Endothelial cell of umbilical vein (primary cell): ENCODE measurements at regions not wholly inside any gene's neighbourhood (a gene's known extent, or its start where the extent isn't known, plus 50 kb on each side); places are given as distances from the start of the nearest gene placed in this dataset.
A peak's percentile ranks its signal among the peaks of the same experiment; 100 is the strongest.

Source experiments
- BruUV-seq: library from RNA; stranded (reverse); fragments of 400-500 nt; replicated peaks from 2 replicates; lab custom pipeline; 2021; lab: Mats Ljungman, UMichigan
- CTCF ChIA-PET: fragments of 300-600, 350-600 bp; sonication (Branson Sonifier 250); formaldehyde crosslinking; loops from one replicate; lab custom pipeline; 2021; ENCODE audit warnings: antibody characterized with exemption, inconsistent platforms; lab: Charles Lee
- POLR2A ChIA-PET: fragments of 300-600, 350-600 bp; sonication (Branson Sonifier 250); formaldehyde crosslinking; loops from one replicate; lab custom pipeline; 2021; ENCODE audit warnings: antibody characterized with exemption, inconsistent platforms; lab: Charles Lee
- DNase-seq: peaks from one replicate; pipeline ENCODE4 v3.0.0-alpha.2; 2011; ENCODE audit warnings: low read depth, low spot score
- FAIRE-seq: peaks from 2 replicates; lab custom pipeline; 2011; peaks lifted over from hg19 to GRCh38; lab: Jason Lieb, UNC
- H2AFZ ChIP-seq: 2 replicates; pipeline ENCODE4 v1.6.0; 2012; ENCODE audit warnings: low read depth, low read length, control low read depth, inconsistent platforms
- H3K27ac ChIP-seq: 2 replicates; pipeline ENCODE4 v1.5.1; 2011; ENCODE audit warnings: low read depth, mild to moderate bottlenecking, control low read depth, low read length, moderate library complexity; ENCODE audit not compliant: insufficient read depth
- H3K27me3 ChIP-seq, 2 experiments: 2 replicates each; pipeline versions ENCODE4 v1.6.0 to v1.6.1; 2011; ENCODE audit warnings: low read length in 2 of 2, mixed read lengths in 1 of 2; ENCODE audit not compliant: control insufficient read depth in 2 of 2, insufficient read depth in 2 of 2
- H3K36me3 ChIP-seq, 2 experiments: 2 replicates in 1 of 2; 3 replicates in 1 of 2; pipeline ENCODE4 v1.5.1; 2011; ENCODE audit warnings: low read length in 2 of 2, mild to moderate bottlenecking in 1 of 2, moderate library complexity in 1 of 2; ENCODE audit not compliant: control insufficient read depth in 2 of 2, insufficient read depth in 2 of 2; ENCODE audit errors: extremely low read depth in 1 of 2
- H3K4me1 ChIP-seq: 3 replicates; pipeline ENCODE4 v1.5.1; 2011; ENCODE audit warnings: mild to moderate bottlenecking, low read length; ENCODE audit not compliant: control insufficient read depth, insufficient read depth; ENCODE audit errors: extremely low read depth
- H3K4me2 ChIP-seq: 2 replicates; pipeline ENCODE4 v1.6.1; 2011; ENCODE audit warnings: low read length, control low read depth, mixed read lengths; ENCODE audit not compliant: insufficient read depth
- H3K4me3 ChIP-seq, 3 experiments: fragments of 200-600 bp in 1 of 3; sonication (generic), shearing (Covaris generic) in 1 of 3; replicated peaks in 1 of 3; 2 replicates each; pipeline ENCODE4 v1.5.1; 2011 to 2016; ENCODE audit warnings: control low read depth in 3 of 3, low read length in 3 of 3, mild to moderate bottlenecking in 2 of 3, inconsistent platforms in 1 of 3, low read depth in 1 of 3, moderate library complexity in 1 of 3; ENCODE audit not compliant: insufficient read depth in 1 of 3
- H3K79me2 ChIP-seq: 2 replicates; pipeline ENCODE4 v1.6.0; 2012; ENCODE audit warnings: low read length, inconsistent platforms; ENCODE audit not compliant: control insufficient read depth, insufficient read depth
- H3K9ac ChIP-seq: replicated peaks from 2 replicates; pipeline ENCODE3; 2011; ENCODE audit warnings: low read length, control low read depth; ENCODE audit not compliant: insufficient read depth; ENCODE audit errors: extremely low read depth
- H3K9me1 ChIP-seq: replicated peaks from 3 replicates; pipeline ENCODE4 v1.6.0; 2011; ENCODE audit warnings: mild to moderate bottlenecking, low read length; ENCODE audit not compliant: control insufficient read depth, insufficient read depth; ENCODE audit errors: extremely low read depth
- H3K9me3 ChIP-seq: replicated peaks from 2 replicates; pipeline ENCODE4 v1.5.1; 2012; ENCODE audit warnings: low read length, inconsistent platforms; ENCODE audit not compliant: control insufficient read depth, insufficient read depth
- H4K20me1 ChIP-seq: replicated peaks from 2 replicates; pipeline ENCODE3; 2011; ENCODE audit warnings: mild to moderate bottlenecking, low read length; ENCODE audit not compliant: control insufficient read depth, insufficient read depth; ENCODE audit errors: extremely low read depth
- EZH2 ChIP-seq: IDR thresholded peaks from 2 replicates; pipeline ENCODE4 v1.6.1; 2012; ENCODE audit warnings: borderline replicate concordance, low read depth, mild to moderate bottlenecking, moderate library complexity, low read length, inconsistent platforms; ENCODE audit not compliant: severe bottlenecking
- FOS ChIP-seq: IDR thresholded peaks from 2 replicates; pipeline ENCODE4 v1.6.1; 2011; ENCODE audit warnings: mild to moderate bottlenecking, low read length, moderate library complexity, borderline replicate concordance; ENCODE audit not compliant: insufficient read depth
- GATA2 ChIP-seq: IDR thresholded peaks from 2 replicates; pipeline ENCODE4 v1.7.0; 2011; ENCODE audit warnings: low read depth, mild to moderate bottlenecking, moderate library complexity, mixed read lengths, low read length; ENCODE audit not compliant: insufficient read length, insufficient read depth
- JUN ChIP-seq: IDR thresholded peaks from 2 replicates; pipeline ENCODE4 v1.6.1; 2011; ENCODE audit warnings: borderline replicate concordance, low read depth; ENCODE audit not compliant: insufficient read length, insufficient read depth
- MYC ChIP-seq: IDR thresholded peaks from one replicate; pipeline ENCODE4 v1.6.1; 2011; ENCODE audit warnings: mild to moderate bottlenecking, low read depth, low read length
- POLR2A ChIP-seq: IDR thresholded peaks from 2 replicates; pipeline ENCODE4 v1.6.1; 2012; ENCODE audit warnings: low read depth, mild to moderate bottlenecking, control low read depth, low read length
- POLR2AphosphoS5 ChIP-seq: IDR thresholded peaks from 2 replicates; pipeline ENCODE4 v1.6.1; 2012; ENCODE audit warnings: low read depth, mild to moderate bottlenecking, control low read depth, low read length, moderate library complexity; ENCODE audit not compliant: insufficient read depth
- dilution Hi-C: fragments of 300-500 bp; cut with MboI; formaldehyde crosslinking; loops from one replicate; pipeline ENCODE4 v1.15.0; 2019; ENCODE audit warnings: low sequenced_read_pairs; ENCODE audit not compliant: extremely low pct_ligation_motif_present
- intact Hi-C: fragments of 100-400 bp; cut with micrococcal nuclease; formaldehyde crosslinking; loops from one replicate; pipeline ENCODE4 v1.10.0; 2022
- TF ChIP-seq, protein P1 (sequence below): IDR thresholded peaks from 2 replicates; pipeline ENCODE4 v1.6.1; 2011; ENCODE audit not compliant: insufficient read depth, insufficient read length

DNA sequence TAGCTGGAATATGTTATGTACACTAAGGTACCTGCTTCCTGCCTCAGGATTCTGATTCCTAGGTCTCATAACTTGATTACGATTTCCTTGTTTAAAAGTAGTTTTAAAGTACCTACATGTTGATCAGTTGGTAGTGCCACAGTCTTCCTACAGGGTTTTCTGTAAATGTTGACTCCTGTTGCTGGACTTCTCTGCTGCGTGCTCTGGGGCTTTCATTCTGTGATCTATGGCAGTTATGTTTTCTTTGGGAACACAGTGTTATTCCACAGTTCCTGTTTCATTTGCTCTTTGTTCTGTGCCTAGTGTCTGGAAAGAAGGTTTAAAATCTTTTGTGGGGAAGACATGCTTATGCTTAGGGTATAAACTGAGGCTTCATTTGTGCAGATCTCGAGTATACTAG is 343.5 kb downstream of the PLK2 start:
- ChIA-PET POLR2A (no interaction called here), CTCF (interaction anchor here (0.8 to 1.0 kb wide), 2 partner anchors 9 kb away, joined by 3 to 4 read pairs; no protein-coding TSS in a partner anchor)
- Histone ChIP-seq H4K20me1 (no peaks in the 10 kb centered on the region), H3K27me3 (no peaks in the 10 kb centered on the region), H2AFZ (peak overlapping the region; percentile 36), H3K79me2 (no peaks in the 10 kb centered on the region), H3K4me3 (no peak overlapping the region), H3K4me1 (no peaks in the 10 kb centered on the region), H3K27ac (no peak overlapping the region), H3K36me3 (no peaks in the 10 kb centered on the region), H3K9me3 (no peaks in the 10 kb centered on the region), H3K9me1 (no peaks in the 10 kb centered on the region), H3K4me2 (no peak overlapping the region), H3K9ac (no peak overlapping the region)
- BruUV-seq = no TSS peak
- intact Hi-C loops (no loop called here), dilution Hi-C loops (no loop called here)
- peak; percentile 68 for DNase-seq
- no peak for FAIRE-seq
- TF ChIP-seq, protein P1, sequence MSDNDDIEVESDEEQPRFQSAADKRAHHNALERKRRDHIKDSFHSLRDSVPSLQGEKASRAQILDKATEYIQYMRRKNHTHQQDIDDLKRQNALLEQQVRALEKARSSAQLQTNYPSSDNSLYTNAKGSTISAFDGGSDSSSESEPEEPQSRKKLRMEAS = no peak
- no peak for TF ChIP-seq MYC
- no peak for TF ChIP-seq POLR2AphosphoS5
- no peak for TF ChIP-seq GATA2
- no peak for TF ChIP-seq EZH2
- TF ChIP-seq FOS = no peak
- TF ChIP-seq POLR2A = no peak

DNA sequence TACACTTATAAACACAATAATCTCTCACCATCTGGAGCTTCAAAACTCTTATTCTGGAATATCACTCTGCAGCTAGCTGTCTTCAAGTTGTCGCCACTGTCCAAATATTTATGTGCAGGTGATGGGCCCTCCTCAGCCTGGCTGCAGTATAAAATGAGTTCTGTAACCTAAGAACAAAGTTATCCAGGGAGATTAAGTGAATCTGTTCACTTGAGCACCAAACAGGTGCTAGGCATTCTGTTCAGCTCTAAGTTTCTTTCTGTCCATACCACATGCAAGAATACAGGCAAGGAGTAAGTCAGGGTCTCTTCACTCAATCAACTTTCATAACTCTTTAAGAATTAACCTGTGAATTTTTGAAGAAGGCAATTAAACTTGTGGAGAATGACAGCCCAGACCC is 344.1 kb downstream of the PLK2 start:
- no TSS peak for BruUV-seq
- DNase-seq = no peak

More for the DNA sequence above, 344.1 kb downstream of the PLK2 start:
- no peak for FAIRE-seq
- ChIA-PET CTCF (interaction anchor here (0.8 kb wide), 1 partner anchor 9 kb away, joined by 3 read pairs; no protein-coding TSS in a partner anchor), POLR2A (no interaction called here)
- H3K9ac ChIP-seq = no peak overlapping the region
- H2AFZ ChIP-seq = no peak overlapping the region
- H3K9me1 ChIP-seq = no peaks in the 10 kb centered on the region
- no peaks in the 10 kb centered on the region for H4K20me1 ChIP-seq
- H3K36me3 ChIP-seq = no peaks in the 10 kb centered on the region
- TF ChIP-seq, protein P1 = no peak
- TF ChIP-seq JUN (no peak), MYC (no peak), POLR2A (no peak), FOS (no peak)
- dilution Hi-C loops (no loop called here), intact Hi-C loops (no loop called here)
- no peaks in the 10 kb centered on the region for H3K4me1 ChIP-seq
- H3K79me2 ChIP-seq = no peaks in the 10 kb centered on the region
- no peaks in the 10 kb centered on the region for H3K9me3 ChIP-seq
- no peaks in the 10 kb centered on the region for H3K27me3 ChIP-seq
- no peak overlapping the region for H3K4me3 ChIP-seq
- no peak overlapping the region for H3K27ac ChIP-seq
- H3K4me2 ChIP-seq = no peak overlapping the region
